Transverse colon (tissue), 3 donors: ENCODE measurements at regions not wholly inside any gene's neighbourhood (a gene's known extent, or its start where the extent isn't known, plus 50 kb on each side); places are given as distances from the start of the nearest gene placed in this dataset.

Experiments used
- EP300 ChIP-seq: sonication (generic); formaldehyde crosslinking; IDR thresholded peaks from one replicate; pipeline ENCODE4 v1.6.1; 2017; ENCODE audit warnings: antibody characterized with exemption, low read depth
- TF ChIP-seq, protein P1 (sequence below), 5 experiments: fragments of 200-600 bp in 3 of 5; fragments of 450-650 bp in 2 of 5; sonication (generic) in 3 of 5; IDR thresholded peaks; 1 replicate in 2 of 5; 2 replicates in 3 of 5; pipeline ENCODE4 v1.5.1; 2016 to 2017; ENCODE audit warnings: antibody characterized with exemption in 5 of 5, inconsistent platforms in 3 of 5, mild to moderate bottlenecking in 2 of 5, moderate library complexity in 1 of 5

DNA sequence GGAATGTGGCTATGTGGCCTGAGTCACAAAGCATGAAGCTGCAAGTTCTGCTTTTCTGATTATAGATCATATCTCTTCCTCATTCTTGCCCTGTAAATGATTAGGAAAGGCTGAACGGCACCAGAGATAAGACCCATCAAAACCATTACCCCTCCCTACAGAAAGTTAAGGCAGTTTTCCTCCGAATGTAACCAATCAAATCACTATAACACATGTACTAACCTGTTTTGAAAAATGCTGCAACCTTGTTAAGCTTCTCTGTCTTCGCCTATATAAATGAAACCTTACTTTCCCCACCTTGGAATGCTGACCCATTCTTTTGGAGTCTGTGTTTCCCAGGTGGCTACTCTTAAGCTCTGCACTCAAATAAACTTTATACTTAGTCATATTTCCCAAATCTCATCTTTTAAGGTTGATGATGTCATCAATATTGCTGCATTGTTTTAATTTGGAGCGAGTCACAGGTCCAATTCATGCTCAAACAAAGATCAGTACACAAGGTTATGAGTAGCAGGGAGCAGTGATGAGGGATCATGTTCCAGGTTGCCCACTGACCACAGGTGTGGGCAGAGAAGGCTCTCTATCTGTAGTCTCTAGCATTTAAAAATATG lies 662.3 kb downstream of the IRS1 start:
- TF ChIP-seq, protein P1, sequence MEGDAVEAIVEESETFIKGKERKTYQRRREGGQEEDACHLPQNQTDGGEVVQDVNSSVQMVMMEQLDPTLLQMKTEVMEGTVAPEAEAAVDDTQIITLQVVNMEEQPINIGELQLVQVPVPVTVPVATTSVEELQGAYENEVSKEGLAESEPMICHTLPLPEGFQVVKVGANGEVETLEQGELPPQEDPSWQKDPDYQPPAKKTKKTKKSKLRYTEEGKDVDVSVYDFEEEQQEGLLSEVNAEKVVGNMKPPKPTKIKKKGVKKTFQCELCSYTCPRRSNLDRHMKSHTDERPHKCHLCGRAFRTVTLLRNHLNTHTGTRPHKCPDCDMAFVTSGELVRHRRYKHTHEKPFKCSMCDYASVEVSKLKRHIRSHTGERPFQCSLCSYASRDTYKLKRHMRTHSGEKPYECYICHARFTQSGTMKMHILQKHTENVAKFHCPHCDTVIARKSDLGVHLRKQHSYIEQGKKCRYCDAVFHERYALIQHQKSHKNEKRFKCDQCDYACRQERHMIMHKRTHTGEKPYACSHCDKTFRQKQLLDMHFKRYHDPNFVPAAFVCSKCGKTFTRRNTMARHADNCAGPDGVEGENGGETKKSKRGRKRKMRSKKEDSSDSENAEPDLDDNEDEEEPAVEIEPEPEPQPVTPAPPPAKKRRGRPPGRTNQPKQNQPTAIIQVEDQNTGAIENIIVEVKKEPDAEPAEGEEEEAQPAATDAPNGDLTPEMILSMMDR (IDR thresholded peaks at IDR 0.05), result no peak
- no peak for TF ChIP-seq EP300
